ENCODE measurements at regions not wholly inside any gene's neighbourhood (a gene's known extent, or its start where the extent isn't known, plus 50 kb on each side); places are given as distances from the start of the nearest gene placed in this dataset.

DNA sequence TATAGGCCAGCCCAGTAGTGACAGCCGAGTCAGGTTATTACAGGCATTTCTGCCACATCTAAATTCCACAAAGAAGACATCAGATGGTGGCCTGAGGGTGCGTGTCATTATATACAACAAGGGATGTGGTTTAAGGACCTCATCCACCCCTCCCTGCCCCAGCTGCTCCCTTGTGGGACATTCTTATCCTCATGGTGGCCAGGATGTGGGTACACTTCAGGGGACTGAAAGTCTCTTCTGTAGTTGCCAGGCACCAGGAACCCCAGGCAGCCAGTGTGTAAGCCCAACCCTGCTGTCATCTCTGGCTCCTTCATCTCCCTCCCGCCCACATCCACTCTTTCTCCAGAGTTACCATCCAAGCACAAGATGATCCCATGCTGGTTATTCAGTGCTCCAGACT is 224.9 kb upstream of the TOPAZ1 start:
- TF ChIP-seq, protein P1, sequence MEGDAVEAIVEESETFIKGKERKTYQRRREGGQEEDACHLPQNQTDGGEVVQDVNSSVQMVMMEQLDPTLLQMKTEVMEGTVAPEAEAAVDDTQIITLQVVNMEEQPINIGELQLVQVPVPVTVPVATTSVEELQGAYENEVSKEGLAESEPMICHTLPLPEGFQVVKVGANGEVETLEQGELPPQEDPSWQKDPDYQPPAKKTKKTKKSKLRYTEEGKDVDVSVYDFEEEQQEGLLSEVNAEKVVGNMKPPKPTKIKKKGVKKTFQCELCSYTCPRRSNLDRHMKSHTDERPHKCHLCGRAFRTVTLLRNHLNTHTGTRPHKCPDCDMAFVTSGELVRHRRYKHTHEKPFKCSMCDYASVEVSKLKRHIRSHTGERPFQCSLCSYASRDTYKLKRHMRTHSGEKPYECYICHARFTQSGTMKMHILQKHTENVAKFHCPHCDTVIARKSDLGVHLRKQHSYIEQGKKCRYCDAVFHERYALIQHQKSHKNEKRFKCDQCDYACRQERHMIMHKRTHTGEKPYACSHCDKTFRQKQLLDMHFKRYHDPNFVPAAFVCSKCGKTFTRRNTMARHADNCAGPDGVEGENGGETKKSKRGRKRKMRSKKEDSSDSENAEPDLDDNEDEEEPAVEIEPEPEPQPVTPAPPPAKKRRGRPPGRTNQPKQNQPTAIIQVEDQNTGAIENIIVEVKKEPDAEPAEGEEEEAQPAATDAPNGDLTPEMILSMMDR (IDR thresholded peaks at IDR 0.05) = no peak
- no peak for TF ChIP-seq POLR2A (IDR thresholded peaks at IDR 0.05)
